NT2/D1 (cell line): ENCODE measurements at regions not wholly inside any gene's neighbourhood (a gene's known extent, or its start where the extent isn't known, plus 50 kb on each side); places are given as distances from the start of the nearest gene placed in this dataset.
A peak's percentile ranks its signal among the peaks of the same experiment; 100 is the strongest.

Experiments
- DNase-seq: peaks from one replicate; pipeline ENCODE4 v3.0.0-alpha.2; 2011; ENCODE audit warnings: low read depth, low spot score
- H3K27me3 ChIP-seq: 2 replicates; pipeline ENCODE4 v1.6.0; 2011; ENCODE audit warnings: mild to moderate bottlenecking; ENCODE audit not compliant: insufficient read length, insufficient read depth
- H3K36me3 ChIP-seq: 2 replicates; pipeline ENCODE4 v1.6.1; 2011; ENCODE audit warnings: mild to moderate bottlenecking, low read length, mixed read lengths; ENCODE audit not compliant: insufficient read depth, insufficient read length
- H3K4me1 ChIP-seq: 2 replicates; pipeline ENCODE4 v1.5.1; 2011; ENCODE audit not compliant: insufficient read depth, insufficient read length
- H3K4me3 ChIP-seq: 2 replicates; pipeline ENCODE4 v1.5.1; 2011; ENCODE audit warnings: low read depth; ENCODE audit not compliant: insufficient read length
- H3K9ac ChIP-seq: 2 replicates; pipeline ENCODE4 v1.6.0; 2011; ENCODE audit warnings: low read depth; ENCODE audit not compliant: insufficient read length
- H3K9me3 ChIP-seq: 2 replicates; pipeline ENCODE4 v1.5.1; 2011; ENCODE audit warnings: mild to moderate bottlenecking, low read length; ENCODE audit not compliant: insufficient read depth
- SUZ12 ChIP-seq: IDR thresholded peaks from 2 replicates; pipeline ENCODE4 v1.6.1; 2011; ENCODE audit not compliant: insufficient read length, insufficient read depth; ENCODE audit errors: extremely low read depth
- YY1 ChIP-seq: IDR thresholded peaks from 2 replicates; pipeline ENCODE4 v1.6.1; 2011; ENCODE audit not compliant: insufficient read length, insufficient read depth
- ZNF274 ChIP-seq: IDR thresholded peaks from 2 replicates; pipeline ENCODE4 v1.6.1; 2011; ENCODE audit warnings: mild to moderate bottlenecking, low read depth, low read length

DNA sequence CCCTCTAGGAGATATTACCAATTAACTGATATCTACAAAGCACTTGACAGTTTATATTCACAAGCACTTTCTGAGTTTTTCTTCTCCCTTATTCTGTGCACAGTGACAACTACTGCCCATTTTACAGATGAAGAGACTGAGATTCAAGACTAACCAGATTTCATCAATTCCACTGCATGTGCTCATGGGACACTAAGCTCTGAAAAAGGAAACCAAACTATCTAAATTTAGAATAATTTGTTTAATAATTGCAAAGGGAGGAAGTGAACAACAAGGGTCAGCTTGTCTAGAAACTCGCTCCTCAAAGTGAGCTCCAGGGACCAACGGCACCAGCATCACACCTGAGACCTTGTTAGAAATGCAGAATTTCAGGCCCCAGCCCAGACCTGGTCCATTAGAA, 50.8 kb upstream of the MYLIP start:
- no peaks in the 10 kb centered on the region for H3K36me3 ChIP-seq
- H3K27me3 ChIP-seq = no peaks in the 10 kb centered on the region
- no peak overlapping the region for H3K9ac ChIP-seq
- H3K9me3 ChIP-seq = no peaks in the 10 kb centered on the region
- no peak for DNase-seq
- H3K4me3 ChIP-seq = no peak overlapping the region
- H3K4me1 ChIP-seq = no peaks in the 10 kb centered on the region
- TF ChIP-seq YY1 = no peak
- no peak for TF ChIP-seq SUZ12
- TF ChIP-seq ZNF274 = no peak

DNA sequence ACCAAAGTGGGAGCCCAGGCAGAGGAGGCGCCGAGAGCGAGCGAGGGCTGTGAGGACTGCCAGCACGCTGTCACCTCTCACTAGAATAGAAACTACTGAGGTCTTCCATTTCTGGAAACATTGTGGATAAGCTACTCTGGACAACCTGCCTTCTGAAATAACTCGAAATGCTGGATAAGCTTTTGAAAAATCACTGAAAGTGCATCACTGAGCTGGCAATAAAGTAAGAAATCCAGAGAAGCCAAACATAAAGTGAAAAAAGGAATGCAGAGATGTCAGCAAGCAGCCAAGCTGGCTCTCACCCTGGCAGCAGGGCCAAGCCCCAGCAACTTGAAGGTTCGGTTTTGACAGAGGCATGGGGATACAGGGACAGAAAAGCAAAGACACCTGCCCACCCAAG, 59.2 kb upstream of the MYLIP start:
- no peak for TF ChIP-seq SUZ12
- TF ChIP-seq ZNF274 = no peak
- TF ChIP-seq YY1 = no peak
- no peaks in the 10 kb centered on the region for H3K27me3 ChIP-seq
- H3K4me1 ChIP-seq = no peaks in the 10 kb centered on the region
- no peaks in the 10 kb centered on the region for H3K36me3 ChIP-seq
- H3K9me3 ChIP-seq = no peaks in the 10 kb centered on the region
- DNase-seq = no peak
- no peak overlapping the region for H3K4me3 ChIP-seq
- no peak overlapping the region for H3K9ac ChIP-seq

DNA sequence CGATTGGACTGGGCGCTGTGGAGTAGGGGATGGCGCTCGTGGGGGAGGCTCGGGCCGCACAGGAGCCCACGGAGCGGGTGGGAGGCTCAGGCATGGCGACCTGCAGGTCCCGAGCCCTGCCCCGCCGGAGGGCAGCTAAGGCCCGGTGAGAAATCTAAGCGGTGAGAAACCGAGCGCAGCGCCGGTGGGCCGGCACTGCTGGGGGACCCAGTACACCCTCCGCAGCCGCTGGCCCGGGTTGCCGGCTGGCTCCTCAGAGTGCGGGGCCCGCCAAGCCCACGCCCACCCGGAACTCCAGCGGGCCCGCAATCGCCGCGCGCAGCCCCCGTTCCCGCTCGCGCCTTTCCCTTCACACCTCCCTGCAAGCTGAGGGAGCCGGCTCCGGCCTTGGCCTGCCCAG, 59.7 kb upstream of the MYLIP start:
- no peaks in the 10 kb centered on the region for H3K36me3 ChIP-seq
- no peak for DNase-seq
- H3K9ac ChIP-seq = no peak overlapping the region
- no peak overlapping the region for H3K4me3 ChIP-seq
- H3K9me3 ChIP-seq = no peaks in the 10 kb centered on the region
- TF ChIP-seq SUZ12 = no peak
- no peaks in the 10 kb centered on the region for H3K4me1 ChIP-seq
- H3K27me3 ChIP-seq = no peaks in the 10 kb centered on the region

DNA sequence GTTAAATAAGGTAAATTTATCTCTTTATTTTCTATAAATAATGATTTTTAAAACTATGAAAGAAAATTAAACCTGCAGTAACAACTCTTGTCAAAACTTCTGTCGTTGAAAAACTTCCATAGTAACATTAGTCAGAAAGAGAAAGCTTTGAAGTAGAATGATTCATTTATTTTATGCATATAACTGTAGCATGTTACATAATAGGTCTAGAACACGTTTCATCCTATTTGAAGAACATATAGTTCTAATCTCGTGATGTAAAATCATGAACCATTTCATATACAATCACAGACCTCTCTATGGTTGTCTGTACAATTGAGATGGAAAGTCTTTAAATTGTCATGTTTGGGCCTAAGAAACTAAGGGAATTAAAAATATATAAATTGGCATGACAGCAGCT, 61.3 kb upstream of the MYLIP start:
- no peak overlapping the region for H3K9ac ChIP-seq
- H3K9me3 ChIP-seq = no peaks in the 10 kb centered on the region
- peaks cover 4% of the 10 kb centered on the region for H3K27me3 ChIP-seq
- no peaks in the 10 kb centered on the region for H3K36me3 ChIP-seq
- DNase-seq = no peak
- TF ChIP-seq YY1 (no peak), ZNF274 (no peak), SUZ12 (no peak)
- H3K4me3 ChIP-seq = no peak overlapping the region
- H3K4me1 ChIP-seq = no peaks in the 10 kb centered on the region

DNA sequence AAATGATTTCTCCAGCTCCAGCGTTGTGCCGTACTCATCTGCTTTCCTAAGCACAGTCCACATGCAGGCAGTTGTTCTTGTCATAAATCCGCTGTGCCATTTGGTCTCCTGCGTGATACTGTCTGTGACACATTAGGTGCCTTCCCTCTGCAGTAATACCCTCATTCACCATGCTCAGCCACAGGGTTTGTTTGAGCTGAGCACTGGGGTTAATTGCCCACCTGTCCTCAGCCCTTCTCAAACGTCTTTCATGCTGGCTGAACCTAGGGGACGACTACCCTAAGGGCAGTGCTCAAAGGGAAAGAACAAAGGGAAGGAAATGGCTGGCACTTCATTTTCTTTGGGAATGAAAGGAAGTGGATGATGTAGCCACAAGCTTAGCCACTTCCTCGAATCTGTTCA, 64.2 kb upstream of the MYLIP start:
- DNase-seq = peak; percentile 63
- Histone ChIP-seq H3K4me3 (no peak overlapping the region), H3K4me1 (peaks cover 3% of the 10 kb centered on the region), H3K27me3 (peaks cover 4% of the 10 kb centered on the region), H3K9me3 (no peaks in the 10 kb centered on the region), H3K9ac (no peak overlapping the region), H3K36me3 (no peaks in the 10 kb centered on the region)
- TF ChIP-seq YY1 (no peak), SUZ12 (no peak), ZNF274 (no peak)

DNA sequence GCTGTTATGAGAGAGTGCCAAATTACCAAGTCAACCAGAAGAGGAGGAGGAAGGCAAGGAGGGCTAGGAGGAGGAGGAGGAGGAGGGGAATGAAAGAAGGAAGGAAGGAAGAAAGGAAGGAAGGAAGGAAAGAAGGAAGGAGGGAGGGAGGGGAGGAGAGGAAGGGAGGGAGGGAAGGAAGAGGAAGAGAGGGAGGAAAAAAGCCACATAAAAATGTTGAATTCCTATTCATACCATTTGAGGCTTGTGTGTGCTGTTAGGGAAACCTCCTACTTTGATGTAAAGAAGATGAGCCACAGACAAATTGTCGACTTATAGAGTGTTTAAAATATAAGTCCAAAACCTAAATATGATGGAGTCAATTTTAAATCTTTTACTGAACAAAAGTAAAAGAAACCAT, 65.3 kb upstream of the MYLIP start:
- Histone ChIP-seq H3K4me1 (peaks cover 7% of the 10 kb centered on the region), H3K9me3 (no peaks in the 10 kb centered on the region), H3K9ac (no peak overlapping the region), H3K27me3 (peaks cover 4% of the 10 kb centered on the region), H3K36me3 (no peaks in the 10 kb centered on the region), H3K4me3 (no peak overlapping the region)
- TF ChIP-seq SUZ12 (no peak), YY1 (no peak), ZNF274 (no peak)
- DNase-seq = no peak

DNA sequence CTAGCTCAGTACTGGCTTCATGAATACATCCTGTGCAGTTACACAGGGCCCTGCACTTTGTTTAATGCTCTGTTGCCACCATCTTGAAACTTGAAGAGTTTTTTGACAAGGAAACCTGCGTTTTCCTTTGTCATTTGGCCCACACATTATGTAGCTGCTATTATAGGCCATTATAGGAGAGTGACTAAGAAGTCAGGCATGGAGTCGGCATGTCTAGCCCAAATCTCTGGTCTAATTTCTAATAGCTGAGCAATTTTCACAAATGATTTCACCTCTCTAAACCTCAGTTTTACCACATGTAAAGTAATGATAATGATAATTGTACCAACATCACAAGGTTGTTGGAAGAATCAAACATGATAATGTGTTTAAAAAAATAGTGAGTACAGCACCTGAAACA, 67.1 kb upstream of the MYLIP start:
- no peaks in the 10 kb centered on the region for H3K36me3 ChIP-seq
- peaks cover 4% of the 10 kb centered on the region for H3K27me3 ChIP-seq
- TF ChIP-seq SUZ12 = no peak
- TF ChIP-seq YY1 = no peak
- H3K4me3 ChIP-seq = no peak overlapping the region
- DNase-seq = no peak
- H3K9ac ChIP-seq = no peak overlapping the region
- H3K4me1 ChIP-seq = peaks cover 9% of the 10 kb centered on the region
- H3K9me3 ChIP-seq = no peaks in the 10 kb centered on the region

DNA sequence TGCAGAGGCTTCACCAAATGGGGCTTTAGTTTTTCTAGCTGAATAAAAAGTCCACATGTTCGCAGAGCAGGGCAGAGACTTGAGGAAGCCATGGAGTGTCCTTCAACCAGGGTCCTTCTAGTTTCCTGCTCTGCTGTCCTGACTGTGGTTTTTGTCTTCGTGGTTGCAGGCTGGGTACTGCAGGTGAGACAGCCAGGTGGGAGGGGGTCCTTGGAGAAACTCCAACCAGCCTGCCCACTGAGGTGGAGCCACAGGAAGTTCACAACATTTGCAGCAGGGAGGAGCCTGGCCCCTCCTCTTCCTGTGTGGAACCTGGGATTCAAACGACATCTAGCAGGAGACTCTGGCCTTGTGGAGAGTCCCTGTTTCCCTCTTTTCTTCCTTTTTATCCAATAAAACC, 68.8 kb upstream of the MYLIP start:
- Histone ChIP-seq H3K9me3 (no peaks in the 10 kb centered on the region), H3K36me3 (no peaks in the 10 kb centered on the region), H3K4me3 (no peak overlapping the region), H3K4me1 (peaks cover 9% of the 10 kb centered on the region), H3K27me3 (peaks cover 4% of the 10 kb centered on the region), H3K9ac (no peak overlapping the region)
- TF ChIP-seq YY1 (no peak), SUZ12 (no peak), ZNF274 (no peak)
- no peak for DNase-seq
